ENCODE measurements at regions not wholly inside any gene's neighbourhood (a gene's known extent, or its start where the extent isn't known, plus 50 kb on each side); places are given as distances from the start of the nearest gene placed in this dataset.

DNA sequence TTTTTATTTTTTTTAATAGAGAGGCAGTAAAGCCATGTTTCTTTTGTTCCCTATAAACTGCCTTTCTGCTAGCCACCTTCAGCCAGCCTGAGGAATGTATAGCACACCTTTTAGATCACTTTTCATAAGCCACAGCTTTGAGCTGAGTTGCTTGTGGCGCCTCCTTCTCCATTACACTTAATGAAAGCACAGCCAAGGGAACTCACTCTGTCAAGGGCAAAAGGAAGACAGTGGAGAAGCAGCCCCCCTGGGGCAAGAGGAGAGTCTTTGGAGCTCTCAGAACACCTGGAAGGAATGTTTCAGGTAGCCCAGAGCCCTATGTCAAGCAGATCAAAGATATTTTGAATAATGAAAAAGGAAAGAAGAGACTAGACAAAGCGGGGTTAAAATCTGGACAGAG, 235.1 kb downstream of the CLIC5 start:
- TF ChIP-seq SIN3A (IDR thresholded peaks at IDR 0.05; ENCODE audit: borderline replicate concordance, insufficient read depth, low read length) (no peak), POLR2AphosphoS5 (IDR thresholded peaks at IDR 0.05; ENCODE audit: low read depth, low read length) (no peak), FOXP2 (optimal IDR thresholded peaks at IDR 0.05; ENCODE audit: borderline replicate concordance, extremely low read depth, extremely low read length, insufficient read depth) (no peak), TAF1 (IDR thresholded peaks at IDR 0.05; ENCODE audit: borderline replicate concordance, insufficient read depth, low read length) (no peak)
- TF ChIP-seq, protein P1, sequence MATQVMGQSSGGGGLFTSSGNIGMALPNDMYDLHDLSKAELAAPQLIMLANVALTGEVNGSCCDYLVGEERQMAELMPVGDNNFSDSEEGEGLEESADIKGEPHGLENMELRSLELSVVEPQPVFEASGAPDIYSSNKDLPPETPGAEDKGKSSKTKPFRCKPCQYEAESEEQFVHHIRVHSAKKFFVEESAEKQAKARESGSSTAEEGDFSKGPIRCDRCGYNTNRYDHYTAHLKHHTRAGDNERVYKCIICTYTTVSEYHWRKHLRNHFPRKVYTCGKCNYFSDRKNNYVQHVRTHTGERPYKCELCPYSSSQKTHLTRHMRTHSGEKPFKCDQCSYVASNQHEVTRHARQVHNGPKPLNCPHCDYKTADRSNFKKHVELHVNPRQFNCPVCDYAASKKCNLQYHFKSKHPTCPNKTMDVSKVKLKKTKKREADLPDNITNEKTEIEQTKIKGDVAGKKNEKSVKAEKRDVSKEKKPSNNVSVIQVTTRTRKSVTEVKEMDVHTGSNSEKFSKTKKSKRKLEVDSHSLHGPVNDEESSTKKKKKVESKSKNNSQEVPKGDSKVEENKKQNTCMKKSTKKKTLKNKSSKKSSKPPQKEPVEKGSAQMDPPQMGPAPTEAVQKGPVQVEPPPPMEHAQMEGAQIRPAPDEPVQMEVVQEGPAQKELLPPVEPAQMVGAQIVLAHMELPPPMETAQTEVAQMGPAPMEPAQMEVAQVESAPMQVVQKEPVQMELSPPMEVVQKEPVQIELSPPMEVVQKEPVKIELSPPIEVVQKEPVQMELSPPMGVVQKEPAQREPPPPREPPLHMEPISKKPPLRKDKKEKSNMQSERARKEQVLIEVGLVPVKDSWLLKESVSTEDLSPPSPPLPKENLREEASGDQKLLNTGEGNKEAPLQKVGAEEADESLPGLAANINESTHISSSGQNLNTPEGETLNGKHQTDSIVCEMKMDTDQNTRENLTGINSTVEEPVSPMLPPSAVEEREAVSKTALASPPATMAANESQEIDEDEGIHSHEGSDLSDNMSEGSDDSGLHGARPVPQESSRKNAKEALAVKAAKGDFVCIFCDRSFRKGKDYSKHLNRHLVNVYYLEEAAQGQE (IDR thresholded peaks at IDR 0.05; ENCODE audit: insufficient read depth in 1 of 2, low read depth in 2 of 2, low read length in 2 of 2) = no peak

DNA sequence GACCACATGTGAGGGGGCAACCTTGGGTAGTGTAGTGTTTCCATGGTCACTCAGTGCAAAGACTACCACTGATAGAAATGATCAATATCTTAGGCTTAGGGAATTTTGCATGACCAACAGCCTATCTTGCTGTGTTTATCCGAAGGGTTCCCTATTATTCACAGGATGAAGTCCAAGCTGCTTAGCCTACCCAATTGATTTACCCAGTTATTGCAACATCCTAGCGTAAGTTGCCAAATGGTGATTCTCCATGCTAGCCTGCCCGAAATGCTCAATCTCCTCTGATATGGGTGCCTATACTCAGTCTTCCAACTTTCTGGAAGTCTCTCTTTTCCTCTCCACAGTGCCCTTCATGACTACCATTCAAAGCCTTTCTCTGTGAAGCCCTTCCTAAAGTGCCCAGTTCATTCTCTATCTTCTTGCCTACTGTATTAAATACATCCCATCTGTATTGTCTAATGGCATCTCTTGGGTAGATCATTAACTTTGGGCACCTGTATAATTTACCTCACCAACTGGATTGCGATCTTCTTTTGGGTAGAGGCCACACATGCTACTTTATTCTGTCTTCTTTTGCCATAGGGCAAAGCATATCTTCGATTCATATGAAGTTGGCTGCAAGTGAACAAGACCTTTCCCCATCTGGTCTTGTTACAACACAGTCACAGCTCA, 240.5 kb downstream of the CLIC5 start:
- TF ChIP-seq TAF1 (IDR thresholded peaks at IDR 0.05; ENCODE audit: borderline replicate concordance, insufficient read depth, low read length) (no peak), SIN3A (IDR thresholded peaks at IDR 0.05; ENCODE audit: borderline replicate concordance, insufficient read depth, low read length) (no peak), POLR2AphosphoS5 (IDR thresholded peaks at IDR 0.05; ENCODE audit: low read depth, low read length) (no peak), FOXP2 (optimal IDR thresholded peaks at IDR 0.05; ENCODE audit: borderline replicate concordance, extremely low read depth, extremely low read length, insufficient read depth) (no peak)
- TF ChIP-seq, protein P1 (IDR thresholded peaks at IDR 0.05; ENCODE audit: insufficient read depth in 1 of 2, low read depth in 2 of 2, low read length in 2 of 2) = no peak

DNA sequence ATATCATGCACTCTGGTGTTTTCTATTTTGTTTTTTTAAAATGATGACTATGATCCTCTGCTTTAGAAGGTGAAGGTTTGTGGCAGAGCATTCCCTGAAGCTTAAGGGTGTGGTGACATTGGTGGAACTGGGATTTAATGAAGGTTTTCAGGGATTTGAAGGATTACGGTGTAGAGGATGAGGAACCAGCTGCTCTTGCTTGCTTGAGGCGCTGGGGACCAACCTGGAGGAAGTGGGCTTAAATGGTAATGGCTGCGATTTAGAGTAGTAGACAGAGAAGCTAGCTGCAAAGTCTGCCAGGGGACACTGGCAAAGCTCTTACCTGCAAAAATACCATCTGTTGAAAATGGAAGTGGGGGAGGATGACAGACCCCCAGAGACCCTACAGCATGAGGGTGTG, 241.8 kb downstream of the CLIC5 start:
- TF ChIP-seq, protein P1 (IDR thresholded peaks at IDR 0.05; ENCODE audit: insufficient read depth in 1 of 2, low read depth in 2 of 2, low read length in 2 of 2) = no peak
- TF ChIP-seq SIN3A (IDR thresholded peaks at IDR 0.05; ENCODE audit: borderline replicate concordance, insufficient read depth, low read length) (no peak), FOXP2 (optimal IDR thresholded peaks at IDR 0.05; ENCODE audit: borderline replicate concordance, extremely low read depth, extremely low read length, insufficient read depth) (no peak), TAF1 (IDR thresholded peaks at IDR 0.05; ENCODE audit: borderline replicate concordance, insufficient read depth, low read length) (no peak), POLR2AphosphoS5 (IDR thresholded peaks at IDR 0.05; ENCODE audit: low read depth, low read length) (no peak)

- TF ChIP-seq SIN3A (IDR thresholded peaks at IDR 0.05; ENCODE audit: borderline replicate concordance, insufficient read depth, low read length) (no peak), POLR2AphosphoS5 (IDR thresholded peaks at IDR 0.05; ENCODE audit: low read depth, low read length) (no peak), TAF1 (IDR thresholded peaks at IDR 0.05; ENCODE audit: borderline replicate concordance, insufficient read depth, low read length) (no peak), FOXP2 (optimal IDR thresholded peaks at IDR 0.05; ENCODE audit: borderline replicate concordance, extremely low read depth, extremely low read length, insufficient read depth) (no peak)
- TF ChIP-seq, protein P1 (IDR thresholded peaks at IDR 0.05; ENCODE audit: insufficient read depth in 1 of 2, low read depth in 2 of 2, low read length in 2 of 2) = no peak
Measured at GRCh38 chr6:45772886-45773495, 242.7 kb downstream of the CLIC5 start.
